Stimulated activated CD4-positive, alpha-beta T cell treated with anti-CD3 and anti-CD28 coated beads, Interleukin-2, amount 100 ng/mL, for 24 hours (primary cell): ENCODE measurements at regions not wholly inside any gene's neighbourhood (a gene's known extent, or its start where the extent isn't known, plus 50 kb on each side); places are given as distances from the start of the nearest gene placed in this dataset.
"Not testable (repeated sequence)": the region's sequence is repeated elsewhere in the genome, so short reads cannot be mapped to it uniquely, and the experiment has no call there.

ENCODE experiments used
- DNase-seq, 2 donors: peaks; one replicate each; pipeline ENCODE4 v3.0.0-alpha.2; 2020

DNA sequence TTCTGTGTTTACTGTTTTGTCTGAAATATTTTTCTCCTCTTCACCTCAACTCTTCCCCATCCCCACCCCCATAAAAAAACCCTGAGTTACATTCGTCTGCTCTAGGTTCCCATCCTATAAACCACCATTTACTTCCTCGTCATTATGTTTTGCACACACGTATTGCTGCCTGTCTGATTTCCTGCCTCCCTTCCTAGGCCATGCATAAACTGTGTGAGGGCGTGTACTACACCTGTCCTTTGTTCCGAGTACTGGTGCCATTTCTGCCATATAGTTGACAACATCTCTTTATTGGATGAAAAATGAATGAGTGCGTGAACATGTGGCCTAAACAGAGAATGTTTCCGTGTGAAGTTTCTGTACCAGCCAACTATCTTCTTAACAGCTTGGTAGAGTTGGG is 258.5 kb upstream of the FAT1 start:
- no peak for DNase-seq

GRCh38 chr4:186984105-186984644 is 260.5 kb upstream of the FAT1 start:
- DNase-seq = no peak

- DNase-seq = no peak
Measured at GRCh38 chr4:186999686-187000085, 276.0 kb upstream of the FAT1 start.

DNA sequence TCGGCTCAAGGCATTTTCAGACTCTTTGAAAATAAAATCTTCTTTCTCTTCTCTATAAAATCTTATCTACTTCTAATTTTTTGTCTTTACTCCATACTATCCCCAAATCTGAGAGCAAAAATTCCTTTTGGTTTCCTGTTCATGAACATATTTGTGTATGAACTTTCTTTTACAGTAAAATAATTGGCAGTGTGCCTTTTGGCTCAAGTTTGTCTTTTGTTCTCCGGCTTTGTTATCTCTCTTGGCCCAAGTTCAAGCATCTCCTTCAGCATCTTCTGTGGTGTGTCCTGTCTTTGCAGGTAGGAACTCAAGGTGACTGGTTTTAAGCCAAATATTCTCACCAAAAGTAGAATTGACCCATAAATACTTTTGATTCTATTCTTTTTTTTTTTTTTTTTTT is 276.6 kb upstream of the FAT1 start:
- DNase-seq = no peak

GRCh38 chr4:187002133-187002532 is 278.5 kb upstream of the FAT1 start:
- DNase-seq = not testable (repeated sequence)

GRCh38 chr4:187004628-187005027 is 281.0 kb upstream of the FAT1 start:
- DNase-seq = no peak

DNA sequence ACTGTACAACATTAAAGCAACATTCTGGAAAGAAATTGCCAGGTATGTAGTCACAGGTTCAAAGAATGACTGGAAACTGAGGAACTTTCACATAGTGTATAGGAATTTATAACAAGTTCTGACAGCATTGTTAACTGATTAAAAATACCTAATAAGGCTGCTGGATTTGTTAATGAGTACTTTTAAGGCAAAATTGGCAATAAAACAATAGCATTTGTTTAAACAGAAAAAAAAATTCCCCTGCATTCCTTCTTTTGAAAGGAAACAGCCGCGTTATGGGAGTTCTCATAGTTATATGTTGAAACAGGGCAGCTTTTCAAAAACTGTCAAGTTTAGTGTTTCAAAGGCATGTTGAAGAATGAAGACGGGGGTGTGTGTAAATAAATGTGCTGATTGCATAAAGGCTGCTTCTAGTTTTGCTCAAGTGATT is 282.5 kb upstream of the FAT1 start:
- DNase-seq = no peak

DNA sequence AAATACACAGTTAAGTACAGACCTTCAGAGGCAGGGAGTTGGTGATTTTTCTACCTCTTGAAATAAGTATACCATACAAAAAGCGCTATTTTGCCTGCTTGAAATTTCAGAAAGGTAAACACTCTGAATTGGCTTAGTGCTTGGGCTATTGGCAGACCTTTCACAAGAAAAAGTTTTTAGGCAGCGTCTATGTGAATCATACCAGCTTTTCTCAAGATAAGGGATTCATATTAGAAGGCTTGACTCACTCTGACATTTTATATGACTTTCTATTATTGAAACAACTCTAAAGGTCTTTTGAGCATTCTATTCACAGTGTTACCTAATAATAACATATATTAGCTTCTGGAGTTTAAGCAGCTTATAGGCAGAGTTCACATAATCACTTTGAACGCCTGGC is 286.4 kb upstream of the FAT1 start:
- DNase-seq = no peak

GRCh38 chr4:187016101-187016500 is 292.4 kb upstream of the FAT1 start:
- no peak for DNase-seq

- DNase-seq = no peak
Measured at GRCh38 chr4:187017147-187017546, 293.5 kb upstream of the FAT1 start.

DNA sequence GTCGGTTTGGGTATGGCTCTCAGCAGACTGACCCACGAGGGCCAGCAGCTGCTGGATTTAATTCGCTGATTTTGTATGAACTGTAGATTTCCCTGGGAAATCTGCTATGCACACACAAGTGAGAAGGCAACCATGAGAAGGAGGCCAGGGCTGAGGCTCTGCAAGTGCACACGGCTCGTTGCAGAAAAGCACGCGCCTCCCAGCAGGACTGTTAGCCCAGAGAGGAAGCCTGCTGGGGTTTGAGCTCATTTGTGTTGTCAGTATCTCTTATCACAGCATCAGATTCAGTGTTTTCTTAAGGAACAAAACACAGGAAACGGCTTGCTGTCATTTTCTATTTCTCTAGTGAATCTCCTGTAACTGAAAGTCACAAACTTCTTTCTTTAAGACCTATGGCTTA is 296.2 kb upstream of the FAT1 start:
- DNase-seq = no peak

DNA sequence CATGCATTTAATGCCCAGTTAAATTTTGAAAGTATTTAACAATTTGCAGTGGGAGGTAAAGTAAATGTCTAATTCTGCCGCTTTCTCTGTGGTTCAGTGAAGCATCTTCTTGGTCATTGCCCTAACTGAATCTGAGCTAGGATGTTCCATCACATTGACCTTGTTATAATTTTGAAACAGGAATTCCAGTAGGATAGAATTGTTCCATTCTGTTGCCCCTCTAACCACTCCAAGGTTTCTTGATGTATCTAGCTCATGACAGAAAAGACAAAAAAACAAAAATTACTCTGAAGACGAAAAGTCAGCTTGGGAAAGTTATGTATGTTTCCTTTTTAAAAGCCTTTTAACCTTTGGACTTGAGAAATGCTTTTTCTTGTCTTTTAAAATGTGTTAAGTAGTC is 297.0 kb upstream of the FAT1 start:
- DNase-seq = no peak

GRCh38 chr4:187021436-187022205 is 298.0 kb upstream of the FAT1 start:
- no peak for DNase-seq

- no peak for DNase-seq
Measured at GRCh38 chr4:187027272-187027671, 303.6 kb upstream of the FAT1 start.

DNA sequence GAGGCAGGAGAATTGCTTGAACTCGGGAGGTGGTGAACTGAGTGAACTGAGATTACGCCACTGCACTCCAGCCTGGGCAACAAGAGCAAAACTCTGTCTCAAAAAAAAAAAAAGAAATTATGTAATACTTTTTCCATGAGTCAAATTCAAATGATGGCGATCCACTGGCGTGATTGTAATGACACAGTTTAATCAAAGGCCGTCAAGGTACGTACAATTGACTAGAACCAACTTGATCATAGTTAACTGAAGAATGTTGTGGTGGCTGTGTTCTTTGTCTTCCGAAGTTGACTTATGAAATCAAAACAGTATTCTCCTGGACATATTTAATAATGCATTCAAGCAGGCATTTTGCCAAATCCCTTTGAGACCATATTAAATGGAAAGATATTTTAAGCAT is 318.6 kb upstream of the FAT1 start:
- no peak for DNase-seq

- DNase-seq = no peak
Measured at GRCh38 chr4:187046471-187046870, 322.8 kb upstream of the FAT1 start.

DNA sequence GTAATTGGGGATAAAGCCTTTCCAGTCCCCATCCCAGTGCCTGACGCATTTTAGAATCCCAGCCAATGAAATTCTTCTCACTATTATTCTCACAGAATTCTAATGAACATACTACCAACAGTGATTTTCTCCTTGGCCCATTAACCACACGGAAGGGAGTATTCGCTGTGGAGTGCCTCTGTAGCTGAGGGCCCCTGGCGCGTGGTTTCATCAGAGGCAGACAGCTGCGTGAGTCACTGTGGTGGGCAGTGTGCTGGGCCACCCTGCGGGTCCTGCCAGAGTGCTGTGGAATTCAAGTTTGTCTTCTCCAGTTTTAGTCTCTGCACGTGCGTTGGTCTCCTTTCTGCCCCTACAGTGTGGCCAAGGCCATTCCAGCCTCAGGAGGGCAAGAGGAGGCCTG is 335.4 kb upstream of the FAT1 start:
- DNase-seq = no peak

- no peak for DNase-seq
Measured at GRCh38 chr4:187059895-187060294, 336.2 kb upstream of the FAT1 start.

DNA sequence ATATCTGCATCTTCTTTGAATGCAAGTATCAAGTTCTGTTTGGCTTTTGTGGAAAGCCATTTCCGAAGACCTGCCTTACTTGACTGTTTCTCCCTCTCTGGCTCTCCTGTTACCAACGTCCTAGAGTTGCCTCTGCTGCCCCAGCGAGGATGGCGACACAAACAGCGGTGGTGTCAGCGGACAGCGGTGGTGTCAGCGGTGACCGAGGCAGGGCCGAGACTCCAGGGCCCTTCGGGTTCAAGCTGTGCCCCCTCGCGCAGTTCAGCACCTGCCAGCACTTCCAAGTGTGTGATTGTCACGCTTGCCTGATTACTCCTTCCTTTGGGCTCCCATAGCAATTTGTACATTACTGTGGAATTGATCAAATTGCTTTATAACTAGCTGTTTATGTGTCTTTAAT is 336.9 kb upstream of the FAT1 start:
- no peak for DNase-seq

DNA sequence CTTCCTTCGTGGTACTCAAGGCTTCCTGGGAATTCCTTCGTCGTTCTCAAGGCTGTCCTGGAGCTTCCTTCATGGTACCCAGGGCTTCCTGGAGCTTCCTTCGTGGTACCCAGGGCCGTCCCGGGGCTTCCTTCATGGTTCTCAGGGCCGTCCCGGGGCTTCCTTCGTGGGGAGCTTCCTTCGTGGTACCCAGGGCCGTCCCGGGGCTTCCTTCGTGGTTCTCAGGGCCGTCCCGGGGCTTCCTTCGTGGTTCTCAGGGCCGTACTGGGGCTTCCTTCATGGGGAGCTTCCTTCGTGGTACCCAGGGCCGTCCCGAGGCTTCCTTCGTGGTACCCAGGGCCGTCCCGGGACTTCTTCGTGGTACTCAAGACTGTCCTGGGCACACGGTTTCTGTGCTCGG is 339.6 kb upstream of the FAT1 start:
- DNase-seq = no peak

- DNase-seq = no peak
Measured at GRCh38 chr4:187064033-187064432, 340.4 kb upstream of the FAT1 start.

GRCh38 chr4:187065396-187065795 is 341.7 kb upstream of the FAT1 start:
- DNase-seq = no peak

- no peak for DNase-seq
Measured at GRCh38 chr4:187065806-187066205, 342.1 kb upstream of the FAT1 start.

DNA sequence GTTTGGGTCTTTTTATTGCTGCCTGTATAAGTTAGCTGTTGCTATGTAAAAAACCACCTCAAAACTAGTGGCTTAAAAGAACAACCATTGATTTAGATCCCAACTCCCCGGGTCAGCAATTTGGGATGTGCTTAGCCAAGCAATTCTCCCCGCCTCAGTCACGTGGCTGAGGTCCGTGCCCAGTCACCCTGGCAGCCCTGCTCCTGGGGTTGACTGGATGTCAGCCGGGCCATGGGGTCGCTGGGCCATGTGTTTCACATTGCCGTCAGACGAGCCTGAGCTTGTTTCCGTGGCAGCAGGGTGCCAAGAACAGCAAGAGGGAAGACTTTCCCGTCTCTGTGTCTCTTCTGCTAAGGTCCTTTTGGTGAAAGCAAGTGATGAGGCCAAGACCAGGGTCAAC is 345.7 kb upstream of the FAT1 start:
- DNase-seq = no peak

GRCh38 chr4:187070158-187070557 is 346.5 kb upstream of the FAT1 start:
- no peak for DNase-seq
